D721Med (cell line): ENCODE measurements at regions not wholly inside any gene's neighbourhood (a gene's known extent, or its start where the extent isn't known, plus 50 kb on each side); places are given as distances from the start of the nearest gene placed in this dataset.

Experiments
- DNase-seq: peaks from one replicate; pipeline ENCODE4 v3.0.0; 2011; ENCODE audit warnings: low spot score; ENCODE audit not compliant: insufficient read length
- FAIRE-seq: peaks from 2 replicates; lab custom pipeline; 2011; peaks lifted over from hg19 to GRCh38; lab: Jason Lieb, UNC
- CTCF ChIP-seq: IDR thresholded peaks from 2 replicates; pipeline ENCODE4 v1.5.1; 2012; ENCODE audit warnings: mild to moderate bottlenecking, control low read depth; ENCODE audit not compliant: insufficient read depth; ENCODE audit errors: missing control alignments

DNA sequence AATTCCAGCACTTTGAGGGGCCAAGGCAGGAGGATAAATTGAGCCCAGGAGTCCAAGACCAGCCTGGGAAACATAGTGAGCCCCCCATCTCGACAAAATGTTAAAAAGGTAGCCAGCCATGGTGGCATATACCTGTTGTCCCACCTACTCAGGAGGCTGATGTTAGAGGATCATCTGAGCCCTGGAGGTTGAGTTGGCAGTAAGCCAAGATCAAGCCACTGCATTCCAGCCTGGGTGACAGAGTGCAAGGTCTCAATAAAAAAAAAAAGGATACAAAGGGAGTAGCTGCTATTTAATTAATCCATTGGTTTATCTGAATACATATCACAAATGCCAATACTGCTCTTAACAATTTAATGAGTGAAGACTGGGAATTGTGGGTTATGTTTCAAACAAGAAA lies 327.8 kb downstream of the CPS1 start:
- no peak for TF ChIP-seq CTCF
- FAIRE-seq = no peak
- DNase-seq = no peak

- TF ChIP-seq CTCF = no peak
- no peak for DNase-seq
- FAIRE-seq = no peak
These were observed 331.6 kb downstream of the CPS1 start for GRCh38 chr2:210888035-210888434.

DNA sequence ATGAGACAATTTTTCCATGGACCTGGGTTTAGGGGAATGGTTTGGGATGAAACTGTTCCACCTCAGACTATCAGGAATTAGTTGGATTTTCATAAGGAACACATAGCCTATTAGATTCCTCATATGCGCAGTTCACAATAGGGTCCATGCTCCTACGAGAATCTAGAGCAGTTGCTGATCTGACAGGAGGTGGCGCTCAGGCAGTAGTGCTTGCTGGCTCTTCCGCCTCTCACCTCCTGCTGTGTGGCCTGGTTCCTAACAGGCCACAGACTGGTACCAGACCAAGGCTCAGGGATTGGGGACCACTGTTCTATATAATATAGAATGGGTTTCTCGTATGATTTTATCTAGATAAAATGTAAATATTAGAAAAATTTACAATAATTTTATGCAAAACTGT lies 338.7 kb downstream of the CPS1 start:
- DNase-seq (no peak), FAIRE-seq (no peak)
- TF ChIP-seq CTCF = no peak

GRCh38 chr2:210899131-210899530 lies 342.7 kb downstream of the CPS1 start:
- FAIRE-seq = peak; percentile 77
- TF ChIP-seq CTCF = no peak
- DNase-seq = no peak

DNA sequence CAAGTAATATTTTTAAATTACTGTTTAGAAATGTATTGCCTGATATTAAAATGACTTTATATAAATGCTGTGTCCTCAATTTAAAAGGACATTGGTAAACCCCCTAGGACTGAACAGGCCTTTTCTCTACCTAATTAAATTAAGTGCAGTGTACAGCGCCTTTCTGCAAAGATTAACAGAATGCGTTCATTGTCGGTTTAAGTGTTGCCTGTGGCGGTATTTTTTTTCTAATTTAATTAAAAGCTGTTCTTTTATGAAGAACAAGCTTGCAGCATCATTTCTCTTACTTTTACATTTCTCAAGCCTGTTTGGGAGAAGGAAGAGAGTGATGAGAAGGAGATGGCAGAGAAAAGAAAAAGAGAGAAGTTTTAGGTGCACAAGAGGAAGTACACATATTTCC lies 344.9 kb downstream of the CPS1 start:
- FAIRE-seq = peak; percentile 29

DNA sequence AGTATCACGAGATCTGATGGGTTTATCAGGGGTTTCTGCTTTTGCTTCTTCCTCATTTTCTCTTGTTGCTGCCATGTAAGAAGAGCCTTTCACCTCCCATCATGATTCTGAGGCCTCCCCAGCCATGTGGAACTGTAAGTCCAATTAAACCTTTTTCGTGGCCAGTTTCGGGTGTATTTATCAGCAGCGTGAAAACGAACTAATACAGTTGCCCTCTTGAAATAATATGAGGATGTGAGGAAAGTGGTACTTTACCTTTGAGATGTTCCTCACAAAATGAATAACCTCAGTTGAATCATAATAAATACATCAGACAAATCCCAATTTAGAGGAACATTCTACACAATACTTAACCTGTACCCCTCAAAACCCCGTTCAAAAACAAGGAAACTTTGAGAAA lies 356.4 kb downstream of the CPS1 start:
- no peak for TF ChIP-seq CTCF

More for the DNA sequence above, 344.9 kb downstream of the CPS1 start:
- DNase-seq = no peak
- no peak for TF ChIP-seq CTCF

DNA sequence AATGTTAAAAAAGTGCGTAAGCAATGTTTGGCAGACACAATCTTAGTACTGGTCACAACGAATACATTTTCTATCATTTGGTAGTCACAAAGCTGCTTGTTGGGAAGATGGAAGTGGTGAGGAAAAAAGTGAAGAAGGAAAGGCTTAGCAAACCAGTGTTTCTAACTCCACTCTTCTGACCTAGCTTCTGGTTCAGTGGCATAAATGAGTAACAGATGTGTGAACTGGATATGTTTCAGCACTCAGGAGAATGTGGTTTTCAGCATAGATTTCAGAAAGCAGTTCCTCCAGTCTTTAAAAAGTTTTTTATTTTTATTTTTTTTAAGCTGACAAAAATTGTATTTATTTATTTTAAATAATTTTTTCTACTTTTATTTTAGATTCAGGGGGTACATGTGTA lies 357.1 kb downstream of the CPS1 start:
- no peak for FAIRE-seq
- DNase-seq = no peak
- no peak for TF ChIP-seq CTCF

More for the DNA sequence above, 356.4 kb downstream of the CPS1 start:
- FAIRE-seq (no peak), DNase-seq (no peak)
